Epithelial cell of esophagus (primary cell): ENCODE measurements at regions not wholly inside any gene's neighbourhood (a gene's known extent, or its start where the extent isn't known, plus 50 kb on each side); places are given as distances from the start of the nearest gene placed in this dataset.

Experiments
- DNase-seq: peaks from one replicate; pipeline ENCODE4 v3.0.0; 2010; ENCODE audit warnings: low read depth
- H3K4me3 ChIP-seq: 2 replicates; pipeline ENCODE4 v1.5.1; 2011; ENCODE audit warnings: mild to moderate bottlenecking, low read length, control low read depth
- TF ChIP-seq, protein P1 (sequence below): IDR thresholded peaks from 2 replicates; pipeline ENCODE4 v1.5.1; 2011; ENCODE audit warnings: low read depth, mild to moderate bottlenecking, low read length, control low read depth, inconsistent platforms; ENCODE audit not compliant: insufficient read depth; ENCODE audit errors: missing control alignments

- TF ChIP-seq, protein P1, sequence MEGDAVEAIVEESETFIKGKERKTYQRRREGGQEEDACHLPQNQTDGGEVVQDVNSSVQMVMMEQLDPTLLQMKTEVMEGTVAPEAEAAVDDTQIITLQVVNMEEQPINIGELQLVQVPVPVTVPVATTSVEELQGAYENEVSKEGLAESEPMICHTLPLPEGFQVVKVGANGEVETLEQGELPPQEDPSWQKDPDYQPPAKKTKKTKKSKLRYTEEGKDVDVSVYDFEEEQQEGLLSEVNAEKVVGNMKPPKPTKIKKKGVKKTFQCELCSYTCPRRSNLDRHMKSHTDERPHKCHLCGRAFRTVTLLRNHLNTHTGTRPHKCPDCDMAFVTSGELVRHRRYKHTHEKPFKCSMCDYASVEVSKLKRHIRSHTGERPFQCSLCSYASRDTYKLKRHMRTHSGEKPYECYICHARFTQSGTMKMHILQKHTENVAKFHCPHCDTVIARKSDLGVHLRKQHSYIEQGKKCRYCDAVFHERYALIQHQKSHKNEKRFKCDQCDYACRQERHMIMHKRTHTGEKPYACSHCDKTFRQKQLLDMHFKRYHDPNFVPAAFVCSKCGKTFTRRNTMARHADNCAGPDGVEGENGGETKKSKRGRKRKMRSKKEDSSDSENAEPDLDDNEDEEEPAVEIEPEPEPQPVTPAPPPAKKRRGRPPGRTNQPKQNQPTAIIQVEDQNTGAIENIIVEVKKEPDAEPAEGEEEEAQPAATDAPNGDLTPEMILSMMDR = no peak
These were observed 508.3 kb downstream of the BMP2 start for GRCh38 chr20:7275645-7276237.

DNA sequence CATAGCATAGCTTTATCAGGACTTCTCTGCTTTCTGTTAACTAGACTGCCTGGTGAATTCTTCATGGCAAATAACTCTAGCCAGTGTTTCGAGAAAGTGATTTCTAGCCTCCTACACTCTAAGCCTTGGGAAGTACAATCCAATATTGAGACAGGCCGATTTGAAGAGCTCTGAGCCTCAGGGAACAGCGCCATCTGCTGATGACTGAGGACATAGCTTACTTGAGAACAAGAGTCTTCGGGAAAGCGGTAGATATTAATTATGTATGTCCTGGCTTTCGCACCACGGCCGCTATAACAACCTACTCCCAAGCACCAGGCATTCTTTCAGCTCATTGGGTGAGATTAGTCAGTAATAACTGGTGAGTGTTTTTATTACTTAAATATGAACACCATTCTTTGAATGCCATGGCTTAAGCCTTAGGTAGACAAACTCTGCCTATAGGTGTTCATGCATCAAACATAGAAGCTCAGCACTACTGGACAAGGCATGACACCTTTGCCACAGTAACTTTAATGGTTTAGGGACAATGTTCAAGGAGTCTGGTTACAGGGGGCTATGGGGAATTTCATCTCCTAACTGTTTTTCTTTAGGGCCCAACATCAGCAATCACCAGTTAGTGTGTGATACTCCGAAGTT is 518.6 kb downstream of the BMP2 start:
- TF ChIP-seq, protein P1 = peak; percentile 97
- no peak overlapping the region for H3K4me3 ChIP-seq
- DNase-seq = peak; percentile 93

More at GRCh38 chr20:7275645-7276237, 508.3 kb downstream of the BMP2 start:
- no peak overlapping the region for H3K4me3 ChIP-seq
- DNase-seq = no peak

GRCh38 chr20:7291323-7291943 is 523.9 kb downstream of the BMP2 start:
- TF ChIP-seq, protein P1 = no peak

GRCh38 chr20:7291946-7292345 is 524.5 kb downstream of the BMP2 start:
- TF ChIP-seq, protein P1 = no peak
- DNase-seq = no peak
- H3K4me3 ChIP-seq = no peak overlapping the region

More at GRCh38 chr20:7291323-7291943, 523.9 kb downstream of the BMP2 start:
- DNase-seq = no peak
- H3K4me3 ChIP-seq = no peak overlapping the region

DNA sequence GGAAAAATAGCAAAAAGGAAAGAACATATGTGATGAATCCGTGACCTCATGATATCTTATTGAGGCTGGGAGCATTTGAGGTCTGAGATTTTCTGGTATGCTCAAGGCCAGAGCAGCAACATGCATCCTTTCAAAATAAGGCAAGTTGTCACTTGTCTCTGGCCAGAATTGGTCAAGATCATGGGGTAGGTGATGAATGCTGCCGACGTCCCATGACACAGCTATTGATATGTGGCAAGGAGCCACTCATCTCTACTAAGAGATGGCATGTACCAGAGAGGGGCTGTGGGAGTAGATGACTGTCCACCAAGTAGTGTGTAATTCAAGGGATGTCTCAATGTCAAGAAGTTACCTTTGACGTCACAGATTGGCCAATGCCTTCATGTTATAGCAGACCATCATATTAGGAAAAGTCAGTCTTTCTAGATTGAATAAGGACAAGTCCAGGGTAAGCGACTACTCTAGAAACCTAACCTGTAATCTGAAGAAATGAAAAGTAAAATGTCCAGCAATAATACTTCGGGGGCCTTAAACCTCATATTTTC is 527.4 kb downstream of the BMP2 start:
- TF ChIP-seq, protein P1 = no peak
- H3K4me3 ChIP-seq = no peak overlapping the region
- peak; percentile 54 for DNase-seq

GRCh38 chr20:7301807-7302206 is 534.3 kb downstream of the BMP2 start:
- TF ChIP-seq, protein P1 = no peak
- H3K4me3 ChIP-seq = no peak overlapping the region
- peak; percentile 25 for DNase-seq
